ENCODE measurements at regions not wholly inside any gene's neighbourhood (a gene's known extent, or its start where the extent isn't known, plus 50 kb on each side); places are given as distances from the start of the nearest gene placed in this dataset.

DNA sequence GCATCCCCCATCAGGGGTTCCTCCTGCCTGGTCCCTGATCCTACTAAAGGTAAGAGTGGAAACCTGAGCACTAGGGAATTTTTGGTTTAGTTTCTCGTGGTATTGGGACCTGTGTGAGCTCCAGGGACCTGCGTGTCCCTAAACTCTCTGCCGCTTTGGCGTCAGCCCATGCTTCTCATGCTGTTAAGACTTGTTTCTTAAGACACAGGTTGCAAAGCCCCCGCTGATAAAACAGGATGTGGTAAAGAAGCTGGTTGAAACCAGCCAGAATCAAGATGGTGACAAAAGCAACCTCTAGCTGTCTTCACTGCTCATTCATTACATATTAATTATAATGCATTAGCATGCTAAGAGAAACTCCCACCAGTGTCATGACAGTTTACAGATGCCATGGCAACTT, 64.6 kb downstream of the LYZL4 start:
- no peak for DNase-seq

DNA sequence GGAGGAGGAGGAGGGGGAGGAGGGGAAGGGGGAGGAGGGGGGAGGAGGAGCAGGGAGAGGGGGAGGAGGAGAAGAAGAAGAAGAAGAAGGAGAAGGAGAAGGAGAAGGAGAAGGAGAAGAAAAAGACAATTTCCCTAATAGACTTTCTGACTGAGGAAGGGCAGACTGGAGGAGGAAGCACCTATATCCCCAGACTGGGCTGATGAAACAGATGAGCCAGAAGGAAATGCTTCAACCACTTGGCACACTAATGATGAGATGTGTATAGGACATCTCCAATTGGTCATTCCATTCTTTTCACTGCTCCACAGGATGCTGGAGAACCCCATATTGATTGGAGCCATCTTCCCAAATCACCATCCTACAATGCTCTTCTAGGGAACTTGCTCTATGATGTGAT, 69.9 kb downstream of the LYZL4 start:
- no peak for DNase-seq

DNA sequence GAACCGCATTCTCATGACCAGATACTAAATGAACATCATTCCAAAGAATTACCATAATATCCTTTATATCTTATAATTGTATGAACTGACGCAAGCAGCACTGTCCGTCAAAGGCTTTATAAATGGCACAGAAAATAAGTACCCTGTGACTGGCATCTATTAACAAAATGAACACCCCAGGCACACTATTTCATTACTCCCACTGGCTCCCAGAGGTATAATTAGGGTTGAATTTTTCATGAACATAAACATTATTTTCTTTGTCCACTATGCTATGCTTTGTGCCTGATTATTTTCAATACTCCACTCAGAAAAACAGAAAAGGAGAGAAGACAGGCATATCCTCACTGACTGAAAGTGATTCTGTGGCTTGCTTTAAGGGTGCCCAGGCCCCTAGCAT, 71.1 kb downstream of the LYZL4 start:
- peak; percentile 0 for DNase-seq

DNA sequence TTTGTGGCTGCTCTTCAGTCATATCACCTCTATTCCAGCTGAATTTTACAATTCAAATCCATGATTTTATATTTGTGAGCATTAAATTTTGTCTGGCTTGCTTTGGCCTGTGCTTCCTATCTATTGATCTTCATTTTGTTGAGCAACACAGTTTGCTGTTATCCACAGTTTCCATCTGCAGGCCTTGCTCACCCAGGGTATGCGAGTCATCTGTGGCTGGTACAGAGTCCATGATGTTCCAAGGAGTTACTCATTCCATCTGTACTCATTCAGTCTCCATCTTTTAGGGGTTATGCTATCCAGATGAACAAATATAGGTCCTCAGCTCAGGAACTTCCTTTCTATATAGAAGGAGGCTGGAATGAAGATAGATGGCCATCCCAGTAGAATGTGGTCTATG, 70.1 kb upstream of the CCK start:
- DNase-seq = no peak

DNA sequence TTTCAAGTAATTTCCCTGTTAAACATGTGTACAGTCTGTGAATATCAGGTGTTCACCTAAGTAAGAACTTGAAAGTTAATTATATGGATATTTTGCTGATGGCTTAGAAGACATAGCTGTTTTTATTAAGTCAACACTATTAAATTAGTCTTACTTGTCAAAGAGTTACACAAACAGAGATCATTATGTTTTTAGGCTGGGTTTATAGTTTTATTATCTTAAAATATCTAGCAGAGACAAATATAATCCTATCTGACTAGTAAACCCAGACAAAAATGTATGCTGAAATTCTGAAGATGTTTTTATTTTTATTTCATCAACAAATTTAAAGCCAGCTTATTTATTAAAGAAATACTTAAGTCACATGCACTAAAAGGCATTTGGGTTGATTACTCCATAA, 51.2 kb upstream of the CCK start:
- DNase-seq = no peak

All from NCI-H1105 treated with DMSO at 0.1 percent for 48 hours (cell line).